GM12874 (cell line): ENCODE measurements at regions not wholly inside any gene's neighbourhood (a gene's known extent, or its start where the extent isn't known, plus 50 kb on each side); places are given as distances from the start of the nearest gene placed in this dataset.

Experiments
- TF ChIP-seq, protein P1 (sequence below): IDR thresholded peaks from 2 replicates; pipeline ENCODE4 v1.5.1; 2011; ENCODE audit warnings: low read depth, mild to moderate bottlenecking, control low read depth, low read length, moderate library complexity; ENCODE audit not compliant: insufficient read depth

- TF ChIP-seq, protein P1, sequence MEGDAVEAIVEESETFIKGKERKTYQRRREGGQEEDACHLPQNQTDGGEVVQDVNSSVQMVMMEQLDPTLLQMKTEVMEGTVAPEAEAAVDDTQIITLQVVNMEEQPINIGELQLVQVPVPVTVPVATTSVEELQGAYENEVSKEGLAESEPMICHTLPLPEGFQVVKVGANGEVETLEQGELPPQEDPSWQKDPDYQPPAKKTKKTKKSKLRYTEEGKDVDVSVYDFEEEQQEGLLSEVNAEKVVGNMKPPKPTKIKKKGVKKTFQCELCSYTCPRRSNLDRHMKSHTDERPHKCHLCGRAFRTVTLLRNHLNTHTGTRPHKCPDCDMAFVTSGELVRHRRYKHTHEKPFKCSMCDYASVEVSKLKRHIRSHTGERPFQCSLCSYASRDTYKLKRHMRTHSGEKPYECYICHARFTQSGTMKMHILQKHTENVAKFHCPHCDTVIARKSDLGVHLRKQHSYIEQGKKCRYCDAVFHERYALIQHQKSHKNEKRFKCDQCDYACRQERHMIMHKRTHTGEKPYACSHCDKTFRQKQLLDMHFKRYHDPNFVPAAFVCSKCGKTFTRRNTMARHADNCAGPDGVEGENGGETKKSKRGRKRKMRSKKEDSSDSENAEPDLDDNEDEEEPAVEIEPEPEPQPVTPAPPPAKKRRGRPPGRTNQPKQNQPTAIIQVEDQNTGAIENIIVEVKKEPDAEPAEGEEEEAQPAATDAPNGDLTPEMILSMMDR: no peak
These were observed 60.9 kb upstream of the EED start for GRCh38 chr11:86183694-86184093.

DNA sequence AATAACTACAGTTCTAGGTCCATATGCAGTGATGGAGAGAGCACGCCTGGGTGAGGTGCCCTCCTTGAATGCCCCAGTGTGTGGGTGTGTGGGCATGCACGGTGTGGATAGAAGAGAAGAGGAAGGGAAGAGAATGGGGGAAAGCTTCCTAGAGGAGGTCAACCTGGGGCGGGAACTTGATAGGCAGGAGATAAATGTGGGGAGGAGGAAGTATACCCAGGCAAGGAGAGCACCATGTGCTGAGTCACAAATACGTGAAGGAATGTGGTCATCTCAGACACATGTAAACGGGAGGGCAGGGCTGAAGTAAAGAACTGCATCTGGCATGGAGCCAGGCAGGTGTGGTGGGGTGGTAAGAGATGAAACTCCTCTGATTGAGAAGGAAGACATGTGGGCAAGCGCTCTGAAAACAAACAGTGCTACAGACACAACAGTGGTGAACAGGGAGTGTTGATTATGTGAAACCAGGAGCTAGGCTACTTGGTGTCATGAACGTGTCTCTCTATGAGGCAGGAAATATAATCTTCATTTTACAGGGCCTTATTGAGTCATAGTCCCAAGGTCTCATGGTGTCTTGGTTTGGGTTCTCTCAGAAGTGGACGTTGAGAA lies 61.5 kb upstream of the EED start:
- TF ChIP-seq, protein P1: no peak

GRCh38 chr11:86181379-86181778 lies 63.2 kb upstream of the EED start:
- TF ChIP-seq, protein P1: no peak

DNA sequence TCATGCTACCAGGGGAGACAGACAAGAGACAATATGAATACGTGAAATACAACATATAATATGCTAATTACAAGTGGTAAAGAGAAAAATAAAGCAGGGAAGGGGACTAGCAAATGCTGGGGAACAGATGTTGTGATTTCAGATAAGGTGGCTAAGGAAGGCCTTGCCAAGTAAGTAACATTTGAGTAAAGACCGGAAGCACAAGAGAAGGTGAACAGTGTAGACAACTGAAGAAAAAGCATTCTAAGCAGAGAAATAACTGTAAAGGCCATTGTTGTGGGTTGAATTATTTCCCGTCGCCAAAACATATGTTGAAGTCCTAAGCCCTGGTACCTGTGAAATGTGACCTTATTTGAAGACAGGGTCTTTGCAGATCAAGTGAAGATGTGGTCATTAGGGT lies 63.7 kb upstream of the EED start:
- TF ChIP-seq, protein P1: no peak

DNA sequence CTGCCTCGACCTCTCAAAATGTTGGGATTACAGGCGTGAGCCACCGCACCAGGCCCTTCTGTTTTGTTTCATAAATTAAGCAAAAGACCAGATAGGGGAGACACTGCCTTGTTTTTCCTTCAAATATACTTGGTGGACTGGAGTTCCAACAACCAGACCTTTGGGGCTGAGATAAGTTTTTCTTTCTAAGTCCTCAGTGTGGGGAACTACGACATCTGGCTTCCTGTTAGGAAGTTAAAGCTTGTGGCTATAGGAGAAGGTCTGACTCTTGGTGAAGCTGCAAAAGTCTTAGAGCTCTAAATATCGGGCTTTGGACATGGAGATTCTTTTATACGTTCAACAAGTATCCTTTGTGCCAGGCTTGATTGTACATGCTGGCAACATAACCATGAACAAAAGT lies 64.1 kb upstream of the EED start:
- TF ChIP-seq, protein P1: no peak

GRCh38 chr11:86179646-86180064 lies 64.9 kb upstream of the EED start:
- TF ChIP-seq, protein P1: no peak

GRCh38 chr11:86177302-86177701 lies 67.3 kb upstream of the EED start:
- TF ChIP-seq, protein P1: no peak
